ENCODE measurements at regions not wholly inside any gene's neighbourhood (a gene's known extent, or its start where the extent isn't known, plus 50 kb on each side); places are given as distances from the start of the nearest gene placed in this dataset.

DNA sequence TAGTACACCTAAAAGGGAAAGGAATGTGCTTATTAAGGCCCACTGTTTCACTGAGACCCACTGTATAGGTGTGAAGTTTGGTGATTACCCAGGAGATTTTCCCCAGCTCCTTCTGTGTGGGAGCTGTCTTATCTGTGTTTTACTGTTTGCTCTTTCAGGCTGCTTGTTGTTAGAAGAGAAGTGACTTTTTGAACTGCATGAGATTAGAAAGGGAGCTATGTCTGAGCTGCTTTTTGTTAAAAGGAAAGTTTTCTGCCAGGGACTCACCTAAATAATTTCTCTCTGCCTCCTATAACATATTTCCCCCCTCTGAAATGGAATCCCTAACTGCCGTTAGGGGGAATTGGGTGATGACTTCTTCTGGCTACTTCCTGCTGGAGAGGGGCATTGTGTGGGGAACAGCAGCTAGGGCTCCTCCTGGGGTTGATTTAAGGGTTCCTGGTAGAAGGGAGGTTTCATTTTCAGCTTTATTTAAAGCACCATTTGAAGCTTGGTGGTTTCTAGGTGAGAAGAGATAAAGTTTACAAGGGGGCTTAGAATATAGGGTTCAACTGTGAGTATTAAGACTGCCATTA, 77.1 kb upstream of the ATP11B start:
- no peak for TF ChIP-seq POLR2A (IDR thresholded peaks at IDR 0.05; ENCODE audit: low read length)
- TF ChIP-seq GATA1 (IDR thresholded peaks at IDR 0.05; ENCODE audit: low read depth, low read length), result no peak
- DNase-seq, result peak; percentile 31 to 44

GRCh38 chr3:182717216-182717615, 76.1 kb upstream of the ATP11B start:
- TF ChIP-seq POLR2A (IDR thresholded peaks at IDR 0.05; ENCODE audit: low read length), result no peak
- TF ChIP-seq GATA1 (IDR thresholded peaks at IDR 0.05; ENCODE audit: low read depth, low read length), result no peak
- DNase-seq, result no peak

- no peak for DNase-seq
- TF ChIP-seq POLR2A (IDR thresholded peaks at IDR 0.05; ENCODE audit: low read length) (no peak), GATA1 (IDR thresholded peaks at IDR 0.05; ENCODE audit: low read depth, low read length) (no peak)
These were observed 70.4 kb upstream of the ATP11B start for GRCh38 chr3:182722907-182723306.

DNA sequence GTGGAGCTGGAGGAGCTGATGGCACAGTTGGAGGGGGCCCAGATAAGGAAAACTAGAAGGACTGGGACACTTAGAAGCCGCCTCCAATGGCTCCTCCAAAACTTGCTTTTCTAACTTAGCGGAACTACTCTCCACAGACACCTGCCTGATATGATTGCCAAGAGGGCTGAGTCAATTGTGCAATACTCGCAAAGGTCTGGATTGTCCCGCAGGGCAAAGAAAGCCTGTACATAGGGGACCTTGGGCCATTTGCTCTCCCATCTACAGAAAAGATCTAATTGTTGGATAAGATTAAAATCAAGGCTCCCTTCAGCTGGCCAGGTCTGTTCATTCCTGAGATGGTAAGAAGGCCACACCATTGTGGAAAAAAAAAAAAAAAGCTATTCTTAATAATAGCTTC, 69.7 kb upstream of the ATP11B start:
- TF ChIP-seq POLR2A (IDR thresholded peaks at IDR 0.05; ENCODE audit: low read length) (no peak), GATA1 (IDR thresholded peaks at IDR 0.05; ENCODE audit: low read depth, low read length) (no peak)
- DNase-seq, result no peak

DNA sequence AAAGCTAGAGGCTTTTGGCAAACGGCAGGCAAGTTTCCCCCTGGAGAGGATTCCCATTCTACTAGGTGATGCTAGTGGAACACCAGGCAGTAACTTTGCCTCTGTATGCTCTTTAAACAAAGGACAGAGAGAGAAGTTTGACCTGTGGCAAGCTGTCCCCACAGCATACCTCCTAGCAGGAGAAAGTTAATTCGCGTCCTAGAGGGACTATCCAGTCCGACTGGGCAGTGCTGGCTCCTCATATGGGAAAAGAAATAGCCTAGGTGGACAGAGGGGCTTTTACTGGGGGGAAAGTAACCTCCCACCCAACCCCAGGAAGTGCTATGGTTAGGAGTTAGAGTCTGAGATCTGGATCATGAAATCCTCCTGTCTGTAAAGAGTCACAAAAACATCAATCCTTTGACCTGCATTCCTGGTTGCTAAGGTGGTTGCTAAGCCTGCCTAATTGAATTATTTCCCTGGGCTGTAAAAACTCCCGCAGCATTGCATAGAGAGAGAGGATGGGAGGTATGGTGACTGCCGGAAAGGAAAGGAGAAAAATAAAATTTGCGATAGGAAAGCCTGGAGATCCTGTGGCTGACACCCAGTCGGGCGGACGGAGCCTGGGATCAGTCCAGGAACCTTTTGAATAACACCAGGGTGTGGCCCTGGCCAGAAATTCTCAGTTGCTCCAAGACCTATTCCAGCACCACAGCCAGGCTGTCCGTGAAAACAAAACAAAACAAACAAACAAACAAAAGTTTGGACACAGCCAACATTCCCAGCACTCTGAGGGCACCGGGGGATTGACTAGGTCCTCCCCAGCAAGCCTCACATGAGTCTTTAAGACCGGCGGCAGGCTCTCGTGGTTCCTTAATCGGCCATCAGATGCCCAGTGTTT, 67.7 kb upstream of the ATP11B start:
- TF ChIP-seq GATA1 (IDR thresholded peaks at IDR 0.05; ENCODE audit: low read depth, low read length) (no peak), POLR2A (IDR thresholded peaks at IDR 0.05; ENCODE audit: low read length) (no peak)
- no peak for DNase-seq

DNA sequence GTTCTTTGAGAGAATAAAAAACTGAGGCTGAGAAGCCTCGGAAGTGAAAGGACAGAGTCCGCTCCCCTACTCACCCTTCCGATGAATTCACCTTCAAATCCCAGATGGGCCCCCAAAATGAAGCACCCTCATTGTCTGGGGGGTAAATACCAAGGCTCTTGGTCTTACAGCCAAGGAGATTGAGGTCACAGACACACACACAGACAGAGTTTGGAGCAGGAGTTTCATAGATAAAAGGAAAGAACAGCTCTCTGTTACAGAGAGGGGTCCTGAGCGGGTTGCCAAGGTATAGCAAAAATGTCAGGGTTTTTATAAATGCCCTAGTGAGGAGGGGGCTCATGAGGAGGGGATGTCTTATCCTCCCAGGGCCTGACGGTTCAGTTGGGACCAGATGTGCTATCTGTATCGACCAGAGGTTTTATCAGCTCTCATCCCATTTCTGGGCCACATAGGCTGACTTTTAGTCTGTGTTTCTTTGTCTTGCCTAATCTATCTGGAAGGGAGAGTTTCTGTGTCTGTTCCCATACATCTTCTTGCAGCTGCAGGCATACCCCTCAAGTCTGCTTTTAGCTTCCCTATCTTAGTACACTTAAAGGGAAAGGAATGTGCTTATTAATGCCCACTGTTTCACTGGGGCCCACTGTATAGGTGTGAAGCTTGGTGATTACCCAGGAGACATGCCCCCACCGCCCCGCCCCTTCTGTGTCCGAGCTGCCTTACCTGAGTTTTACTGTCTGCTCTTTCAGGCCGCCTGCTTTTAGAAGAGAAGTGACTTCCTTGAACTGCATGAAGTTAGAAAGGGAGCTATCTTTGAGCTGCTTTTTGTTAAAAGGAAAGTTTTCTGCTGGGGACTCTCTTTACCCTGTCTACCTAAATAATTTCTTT, 66.8 kb upstream of the ATP11B start:
- DNase-seq, result peak; percentile 69 to 88
- TF ChIP-seq POLR2A (IDR thresholded peaks at IDR 0.05; ENCODE audit: low read length) (no peak), GATA1 (IDR thresholded peaks at IDR 0.05; ENCODE audit: low read depth, low read length) (no peak)

DNA sequence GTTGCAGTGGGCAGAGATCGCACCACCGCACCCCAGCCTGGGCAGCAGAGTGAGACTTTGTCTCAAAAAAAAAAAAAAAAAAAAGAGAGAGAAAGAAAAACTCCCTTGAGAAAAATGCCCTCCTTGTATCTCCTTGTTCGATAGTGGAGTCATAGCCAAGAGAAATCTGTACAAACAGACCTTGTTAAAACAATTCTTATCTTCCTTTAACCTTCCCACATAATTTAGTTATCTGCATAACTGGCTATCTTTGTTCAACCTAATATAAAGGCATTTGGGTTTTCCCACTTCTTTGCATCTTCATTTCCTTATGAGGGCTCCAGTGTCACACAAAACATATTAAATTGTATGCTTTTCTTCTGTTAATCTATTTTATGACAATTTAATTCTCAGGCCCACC, 65.1 kb upstream of the ATP11B start:
- peak in 1 of 2 experiments; percentile 69 for DNase-seq
- no peak for TF ChIP-seq POLR2A (IDR thresholded peaks at IDR 0.05; ENCODE audit: low read length)
- TF ChIP-seq GATA1 (IDR thresholded peaks at IDR 0.05; ENCODE audit: low read depth, low read length), result no peak

DNA sequence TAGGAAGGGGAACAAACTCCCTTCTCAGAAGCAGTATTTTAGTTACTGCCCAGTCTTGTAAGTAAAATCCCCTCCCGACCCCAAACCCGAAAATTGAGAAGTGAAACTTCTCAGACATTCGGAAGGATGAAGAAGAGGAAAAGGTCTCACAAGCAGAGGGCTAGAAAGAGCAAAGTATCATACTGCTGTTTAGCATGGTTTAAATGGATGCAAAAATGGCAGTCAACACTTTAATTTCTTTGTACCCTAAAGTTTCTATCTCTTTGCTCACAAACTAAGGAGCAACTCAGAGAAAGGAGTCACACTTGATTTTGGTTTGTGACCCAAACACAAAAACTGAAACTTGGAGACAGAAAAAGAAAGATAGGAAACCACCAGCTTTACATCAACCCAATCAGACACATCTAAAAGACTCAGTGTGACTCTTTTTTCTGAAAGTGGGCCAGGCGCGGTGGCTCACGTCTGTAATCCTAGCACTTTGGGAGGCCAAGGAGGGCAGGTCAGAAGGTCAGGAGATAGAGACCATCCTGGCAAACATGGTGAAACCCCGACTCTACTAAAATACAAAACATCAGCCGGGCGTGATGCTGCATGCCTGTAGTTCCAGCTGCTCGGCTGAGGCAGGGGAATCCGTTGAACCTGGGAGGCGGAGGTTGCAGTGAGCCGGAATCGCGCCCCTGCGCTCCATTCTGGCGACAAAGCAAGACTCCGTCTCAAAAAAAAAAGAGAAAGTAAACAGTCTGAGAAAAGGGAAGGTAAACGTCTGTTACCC, 63.2 kb upstream of the ATP11B start:
- TF ChIP-seq GATA1 (IDR thresholded peaks at IDR 0.05; ENCODE audit: low read depth, low read length), result no peak
- no peak for TF ChIP-seq POLR2A (IDR thresholded peaks at IDR 0.05; ENCODE audit: low read length)
- no peak for DNase-seq

- no peak for DNase-seq
- TF ChIP-seq POLR2A (IDR thresholded peaks at IDR 0.05; ENCODE audit: low read length) (no peak), GATA1 (IDR thresholded peaks at IDR 0.05; ENCODE audit: low read depth, low read length) (no peak)
These were observed 62.6 kb upstream of the ATP11B start for GRCh38 chr3:182730675-182731042.

GRCh38 chr3:182731764-182732163, 61.5 kb upstream of the ATP11B start:
- DNase-seq, result peak in 1 of 2 experiments; percentile 23
- no peak for TF ChIP-seq POLR2A (IDR thresholded peaks at IDR 0.05; ENCODE audit: low read length)

DNA sequence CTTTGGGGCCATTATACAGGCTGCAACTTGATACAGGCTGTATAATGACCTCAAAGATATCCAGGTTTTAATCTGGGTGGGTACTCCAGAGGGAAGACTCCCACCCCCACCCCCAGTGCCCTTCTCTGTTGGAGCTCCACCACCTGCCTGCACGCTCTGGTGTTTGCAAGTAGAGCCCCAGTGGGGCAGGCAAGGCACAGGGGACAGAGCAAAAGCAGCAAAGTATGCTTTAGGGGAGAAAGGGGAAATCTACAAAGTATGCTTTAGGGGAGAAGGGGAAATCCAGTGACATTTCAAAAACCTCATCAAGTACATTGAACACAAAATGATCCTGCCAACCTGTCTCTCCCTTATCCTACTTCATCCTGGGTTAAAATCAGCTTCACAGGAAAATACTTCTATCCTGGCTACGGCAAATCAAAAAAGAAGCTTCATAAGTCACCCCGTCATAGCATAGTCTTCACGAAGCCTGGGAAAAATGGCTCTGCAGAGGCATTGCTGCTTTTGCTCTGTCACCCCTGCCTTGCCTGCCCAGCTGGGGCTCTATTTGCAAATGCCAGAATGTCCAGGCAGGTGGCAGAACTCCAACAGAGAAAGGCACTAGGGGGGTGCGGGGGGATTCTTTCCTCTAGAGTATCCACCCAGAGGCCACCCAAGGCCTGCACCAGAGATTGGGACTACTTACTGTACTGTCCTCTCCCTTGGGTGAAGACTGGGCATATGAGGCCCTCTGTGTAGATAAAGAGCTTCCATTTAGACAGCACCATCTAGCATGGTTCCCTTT, 60.9 kb upstream of the ATP11B start:
- no peak for DNase-seq
- TF ChIP-seq POLR2A (IDR thresholded peaks at IDR 0.05; ENCODE audit: low read length) (no peak), GATA1 (IDR thresholded peaks at IDR 0.05; ENCODE audit: low read depth, low read length) (no peak)

DNA sequence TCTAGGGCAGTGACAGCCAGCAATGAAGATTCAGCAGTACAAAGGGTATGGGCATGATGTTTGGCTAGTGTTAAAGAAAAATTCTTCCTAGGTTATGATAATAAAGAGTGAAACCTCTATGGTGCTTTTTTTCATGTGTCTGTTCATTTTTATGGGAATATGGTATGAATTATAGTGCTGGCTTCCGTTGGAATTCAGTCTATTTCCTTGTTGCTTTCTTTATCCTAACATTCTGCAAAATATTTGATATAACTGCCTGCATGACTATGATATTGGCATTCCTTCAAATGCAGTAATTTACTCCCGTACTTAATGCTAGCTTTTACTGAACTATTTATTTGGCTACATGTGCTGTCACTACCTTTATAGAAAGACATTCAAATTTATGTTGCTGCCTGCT, 57.6 kb upstream of the ATP11B start:
- DNase-seq, result no peak
- no peak for TF ChIP-seq POLR2A (IDR thresholded peaks at IDR 0.05; ENCODE audit: low read length)
- TF ChIP-seq GATA1 (IDR thresholded peaks at IDR 0.05; ENCODE audit: low read depth, low read length), result no peak

DNA sequence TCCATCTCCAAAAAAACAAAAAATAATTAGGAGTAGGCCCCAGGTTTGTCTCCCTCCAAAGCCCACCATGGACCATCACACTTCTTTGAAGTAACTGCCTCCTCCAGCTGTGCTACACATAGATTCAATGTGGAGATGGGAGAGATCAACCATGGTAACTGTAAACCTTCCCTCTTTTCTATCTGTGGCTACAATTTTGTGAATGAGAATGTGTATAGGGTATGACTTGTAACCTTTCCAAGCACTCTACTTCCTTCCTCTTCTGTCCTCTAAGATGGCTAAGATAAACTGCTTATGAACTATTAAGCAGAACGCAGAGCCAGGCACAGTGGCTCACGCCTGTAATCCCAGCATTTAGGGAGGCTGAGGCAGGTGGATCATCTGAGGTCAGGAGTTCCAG, 55.5 kb upstream of the ATP11B start:
- TF ChIP-seq POLR2A (IDR thresholded peaks at IDR 0.05; ENCODE audit: low read length) (no peak), GATA1 (IDR thresholded peaks at IDR 0.05; ENCODE audit: low read depth, low read length) (no peak)
- DNase-seq, result no peak
